Keratinocyte (primary cell): ENCODE measurements at regions not wholly inside any gene's neighbourhood (a gene's known extent, or its start where the extent isn't known, plus 50 kb on each side); places are given as distances from the start of the nearest gene placed in this dataset.

Source experiments
- EZH2 ChIP-seq: IDR thresholded peaks from one replicate; pipeline ENCODE4 v1.6.1; 2012; ENCODE audit warnings: inconsistent platforms, mild to moderate bottlenecking, low read length, moderate library complexity
- TF ChIP-seq, protein P1 (sequence below), 3 experiments: IDR thresholded peaks in 1 of 3; conservative IDR thresholded peaks in 1 of 3; optimal IDR thresholded peaks in 1 of 3; 2 replicates in 2 of 3; 3 replicates in 1 of 3; pipeline versions ENCODE3 to v1.5.1; 2011; ENCODE audit warnings: low read length in 3 of 3, mild to moderate bottlenecking in 3 of 3, moderate library complexity in 2 of 3, control low read depth in 1 of 3, inconsistent platforms in 1 of 3; ENCODE audit not compliant: insufficient read depth in 2 of 3; ENCODE audit errors: extremely low read depth in 1 of 3

DNA sequence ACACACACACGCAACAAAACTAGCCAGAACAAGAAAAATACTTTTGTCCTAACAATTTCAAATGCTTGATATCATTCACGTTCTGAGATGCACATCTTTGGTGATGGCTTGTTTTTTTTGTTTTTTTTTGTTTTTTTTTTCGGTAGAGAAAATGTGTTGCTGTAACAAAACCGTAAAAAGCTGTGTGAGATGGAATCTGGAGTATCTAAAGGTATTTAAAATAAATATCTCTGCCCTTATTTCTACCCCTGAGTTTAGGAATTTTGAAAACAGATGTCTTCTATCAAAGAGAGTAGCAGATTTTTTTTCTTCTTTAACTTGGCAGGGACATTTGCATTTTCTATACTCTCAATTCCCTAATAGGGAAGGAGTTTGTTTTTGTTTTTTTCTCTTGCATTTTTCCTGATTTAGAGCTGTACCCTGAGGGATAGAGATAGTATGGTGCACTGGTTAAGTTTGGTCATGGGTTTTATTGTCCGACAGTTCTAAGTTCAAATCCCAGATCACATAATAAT, 446.6 kb downstream of the KLF5 start:
- no peak for TF ChIP-seq EZH2
- TF ChIP-seq, protein P1, sequence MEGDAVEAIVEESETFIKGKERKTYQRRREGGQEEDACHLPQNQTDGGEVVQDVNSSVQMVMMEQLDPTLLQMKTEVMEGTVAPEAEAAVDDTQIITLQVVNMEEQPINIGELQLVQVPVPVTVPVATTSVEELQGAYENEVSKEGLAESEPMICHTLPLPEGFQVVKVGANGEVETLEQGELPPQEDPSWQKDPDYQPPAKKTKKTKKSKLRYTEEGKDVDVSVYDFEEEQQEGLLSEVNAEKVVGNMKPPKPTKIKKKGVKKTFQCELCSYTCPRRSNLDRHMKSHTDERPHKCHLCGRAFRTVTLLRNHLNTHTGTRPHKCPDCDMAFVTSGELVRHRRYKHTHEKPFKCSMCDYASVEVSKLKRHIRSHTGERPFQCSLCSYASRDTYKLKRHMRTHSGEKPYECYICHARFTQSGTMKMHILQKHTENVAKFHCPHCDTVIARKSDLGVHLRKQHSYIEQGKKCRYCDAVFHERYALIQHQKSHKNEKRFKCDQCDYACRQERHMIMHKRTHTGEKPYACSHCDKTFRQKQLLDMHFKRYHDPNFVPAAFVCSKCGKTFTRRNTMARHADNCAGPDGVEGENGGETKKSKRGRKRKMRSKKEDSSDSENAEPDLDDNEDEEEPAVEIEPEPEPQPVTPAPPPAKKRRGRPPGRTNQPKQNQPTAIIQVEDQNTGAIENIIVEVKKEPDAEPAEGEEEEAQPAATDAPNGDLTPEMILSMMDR (optimal IDR thresholded peaks at IDR 0.05 in 1 of 3, IDR thresholded peaks at IDR 0.05 in 1 of 3, conservative IDR thresholded peaks at IDR 0.05 in 1 of 3; ENCODE audit: extremely low read depth in 1 of 3, insufficient read depth in 2 of 3, low read length in 3 of 3): no peak
